GM12878 (cell line): ENCODE measurements at regions not wholly inside any gene's neighbourhood (a gene's known extent, or its start where the extent isn't known, plus 50 kb on each side); places are given as distances from the start of the nearest gene placed in this dataset.

ENCODE experiments used
- ATAC-seq: fragments of 200-7000 bp; cut with Tn5 transposase; 3 replicates; pipeline ENCODE4 v1.9.1; 2020; ENCODE audit warnings: mild to moderate bottlenecking, moderate library complexity
- BruUV-seq: library from RNA; stranded (reverse); fragments of 400-500 nt; replicated peaks from 2 replicates; lab custom pipeline; 2021; lab: Mats Ljungman, UMichigan
- CTCF ChIA-PET: fragments of 300-600 bp; sonication (Branson Sonifier 250); formaldehyde crosslinking; extraction: SDS; loops from one replicate; lab custom pipeline; 2021; ENCODE audit warnings: inconsistent platforms; lab: Yijun Ruan, JAX
- POLR2A ChIA-PET: fragments of 350-600 bp; formaldehyde crosslinking; extraction: SDS; loops from one replicate; lab custom pipeline; 2021; ENCODE audit warnings: inconsistent platforms; lab: Charles Lee
- RAD21 ChIA-PET: fragments of 300-600 bp; sonication (Branson Sonifier 250); formaldehyde crosslinking; loops from one replicate; lab custom pipeline; 2023; ENCODE audit warnings: antibody characterized with exemption; ENCODE audit not compliant: unreplicated experiment; lab: Charles Lee
- SMC1A ChIA-PET: fragments of 300-600 bp; sonication (Branson Sonifier 250); formaldehyde crosslinking; loops from one replicate; lab custom pipeline; 2023; ENCODE audit not compliant: unreplicated experiment, uncharacterized antibody; lab: Charles Lee
- DNase-seq: peaks from one replicate; pipeline ENCODE4 v3.0.0-alpha.2; 2011; ENCODE audit warnings: low read depth, low spot score
- FAIRE-seq: peaks from 3 replicates; lab custom pipeline; 2011; peaks lifted over from hg19 to GRCh38; lab: Jason Lieb, UNC
- H2AFZ ChIP-seq: 2 replicates; pipeline ENCODE4 v1.6.0; 2011; ENCODE audit warnings: low read depth, low read length, control low read depth; ENCODE audit not compliant: control insufficient read depth
- H3K27ac ChIP-seq: 2 replicates; pipeline ENCODE4 v1.5.1; 2011; ENCODE audit warnings: control low read depth; ENCODE audit not compliant: control insufficient read depth, insufficient read depth
- H3K27me3 ChIP-seq, 2 experiments: replicated peaks in 1 of 2; 2 replicates each; pipeline versions ENCODE4 v1.6.0 to v1.6.1; 2011; ENCODE audit warnings: low read length in 1 of 2; ENCODE audit not compliant: control insufficient read depth in 2 of 2, insufficient read depth in 2 of 2
- H3K36me3 ChIP-seq, 2 experiments: 2 replicates each; pipeline ENCODE4 v1.5.1; 2011; ENCODE audit warnings: low read length in 1 of 2; ENCODE audit not compliant: control insufficient read depth in 2 of 2, insufficient read depth in 2 of 2
- H3K4me1 ChIP-seq: 2 replicates; pipeline ENCODE4 v1.6.1; 2011; ENCODE audit warnings: mild to moderate bottlenecking, low read length, moderate library complexity, mixed read lengths; ENCODE audit not compliant: control insufficient read depth, insufficient read depth
- H3K4me2 ChIP-seq: 2 replicates; pipeline ENCODE4 v1.6.0; 2011; ENCODE audit warnings: control low read depth; ENCODE audit not compliant: control insufficient read depth, insufficient read depth
- H3K4me3 ChIP-seq: fragments of 200-600 bp; sonication (generic); 2 replicates; pipeline ENCODE4 v1.5.1; 2016
- H3K79me2 ChIP-seq: 2 replicates; pipeline ENCODE4 v1.6.0; 2011; ENCODE audit warnings: low read length; ENCODE audit not compliant: control insufficient read depth, insufficient read depth
- H3K9ac ChIP-seq: 2 replicates; pipeline ENCODE4 v1.8.0; 2011; ENCODE audit warnings: low read length, control low read depth, mixed read lengths; ENCODE audit not compliant: control insufficient read depth, insufficient read depth
- H3K9me3 ChIP-seq: replicated peaks from 3 replicates; pipeline ENCODE4 v1.5.1; 2011; ENCODE audit warnings: mild to moderate bottlenecking, low read length; ENCODE audit not compliant: control insufficient read depth, insufficient read depth
- H4K20me1 ChIP-seq: 2 replicates; pipeline ENCODE4 v1.6.0; 2011; ENCODE audit not compliant: control insufficient read depth, insufficient read depth
- FOXK2 ChIP-seq: fragments of 450-650 bp; IDR thresholded peaks from 2 replicates; pipeline ENCODE4 v1.6.1; 2017; ENCODE audit warnings: mild to moderate bottlenecking, moderate library complexity
- IKZF1 ChIP-seq: fragments of 450-650 bp; conservative IDR thresholded peaks from 2 replicates; pipeline ENCODE4 v1.6.1; 2017; ENCODE audit warnings: antibody characterized with exemption, mild to moderate bottlenecking
- LARP7 ChIP-seq: fragments of 450-650 bp; IDR thresholded peaks from 2 replicates; pipeline ENCODE4 v1.6.1; 2017; ENCODE audit warnings: mild to moderate bottlenecking
- MEF2A ChIP-seq: IDR thresholded peaks from 2 replicates; pipeline ENCODE4 v1.6.1; 2011; ENCODE audit warnings: low read depth, mild to moderate bottlenecking, low read length, moderate library complexity; ENCODE audit not compliant: insufficient read depth
- NFYA ChIP-seq: IDR thresholded peaks from 2 replicates; pipeline ENCODE4 v1.6.1; 2011; ENCODE audit warnings: low read depth, mild to moderate bottlenecking, low read length, improper control_type of control experiment, borderline replicate concordance
- NRF1 ChIP-seq: conservative IDR thresholded peaks from 2 replicates; pipeline ENCODE4 v1.6.1; 2011; ENCODE audit warnings: mild to moderate bottlenecking, low read depth, low read length, improper control_type of control experiment
- PAX5 ChIP-seq: IDR thresholded peaks from 2 replicates; pipeline ENCODE4 v1.6.1; 2011; ENCODE audit warnings: low read depth, low read length, borderline replicate concordance
- STAT3 ChIP-seq: IDR thresholded peaks from 2 replicates; pipeline ENCODE4 v1.6.1; 2011; ENCODE audit warnings: low read depth, low read length, improper control_type of control experiment
- SUZ12 ChIP-seq: fragments of 200-600 bp; sonication (generic); IDR thresholded peaks from one replicate; pipeline ENCODE4 v1.6.1; 2018; ENCODE audit warnings: antibody characterized with exemption, mild to moderate bottlenecking; ENCODE audit not compliant: unreplicated experiment
- ZSCAN29 ChIP-seq: fragments of 450-650 bp; IDR thresholded peaks from 2 replicates; pipeline ENCODE4 v1.6.1; 2017; ENCODE audit warnings: mild to moderate bottlenecking, moderate library complexity
- WGBS: methylation state at CpG from one replicate; pipeline ENCODE4 v1.1.6; 2016; ENCODE audit warnings: low lambda C conversion rate; ENCODE audit not compliant: insufficient replicate concordance, insufficient coverage; ENCODE audit errors: missing lambda C conversion rate; 5-methylcytosine and 5-hydroxymethylcytosine counted together
- in situ Hi-C: fragments of 300-500 bp; cut with MboI; formaldehyde crosslinking; loops from 9 replicates; pipeline ENCODE4 v1.14.3; 2018; ENCODE audit warnings: mixed read lengths
- intact Hi-C: fragments of 100-400 bp; cut with micrococcal nuclease; formaldehyde crosslinking; loops from one replicate; pipeline ENCODE4 v1.14.2; 2022; ENCODE audit not compliant: unreplicated experiment
- TF ChIP-seq, protein P1 (sequence below): IDR thresholded peaks from 2 replicates; pipeline ENCODE4 v1.6.1; 2012; ENCODE audit warnings: low read length, inconsistent platforms
- TF ChIP-seq, protein P2 (sequence below): fragments of 450-650 bp; IDR thresholded peaks from 2 replicates; pipeline ENCODE4 v1.6.1; 2017; ENCODE audit warnings: mild to moderate bottlenecking, moderate library complexity
- TF ChIP-seq, protein P3 (sequence below): fragments of 450-650 bp; IDR thresholded peaks from 2 replicates; pipeline ENCODE4 v1.6.1; 2014; ENCODE audit warnings: mild to moderate bottlenecking
- TF ChIP-seq, protein P4 (sequence below): fragments of 450-650 bp; IDR thresholded peaks from 2 replicates; pipeline ENCODE4 v1.6.1; 2018; ENCODE audit warnings: mild to moderate bottlenecking, low read depth, moderate library complexity; ENCODE audit not compliant: partially characterized antibody

DNA sequence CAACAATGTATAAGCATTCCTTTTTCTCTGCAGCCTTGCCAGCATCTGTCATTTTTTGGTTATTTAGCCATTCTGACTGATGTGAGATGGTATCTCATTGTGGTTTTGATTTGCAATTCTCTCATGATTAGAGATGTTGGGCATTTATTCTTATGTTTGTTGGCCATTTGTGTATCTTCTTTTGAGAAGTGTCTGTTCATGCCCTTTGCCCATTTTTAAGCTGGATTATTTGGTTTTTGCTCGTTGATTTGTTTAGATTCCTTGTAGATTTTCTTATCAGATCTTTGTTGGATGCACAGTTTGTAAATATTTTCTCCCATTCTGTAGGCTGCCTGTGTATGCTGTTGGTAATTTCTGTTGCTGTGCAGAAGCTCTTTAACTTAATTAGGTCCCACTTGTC lies 259.6 kb upstream of the SESN3 start (continued):
- TF ChIP-seq, protein P1, sequence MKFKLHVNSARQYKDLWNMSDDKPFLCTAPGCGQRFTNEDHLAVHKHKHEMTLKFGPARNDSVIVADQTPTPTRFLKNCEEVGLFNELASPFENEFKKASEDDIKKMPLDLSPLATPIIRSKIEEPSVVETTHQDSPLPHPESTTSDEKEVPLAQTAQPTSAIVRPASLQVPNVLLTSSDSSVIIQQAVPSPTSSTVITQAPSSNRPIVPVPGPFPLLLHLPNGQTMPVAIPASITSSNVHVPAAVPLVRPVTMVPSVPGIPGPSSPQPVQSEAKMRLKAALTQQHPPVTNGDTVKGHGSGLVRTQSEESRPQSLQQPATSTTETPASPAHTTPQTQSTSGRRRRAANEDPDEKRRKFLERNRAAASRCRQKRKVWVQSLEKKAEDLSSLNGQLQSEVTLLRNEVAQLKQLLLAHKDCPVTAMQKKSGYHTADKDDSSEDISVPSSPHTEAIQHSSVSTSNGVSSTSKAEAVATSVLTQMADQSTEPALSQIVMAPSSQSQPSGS = no peak
- no peak for TF ChIP-seq SUZ12
- no peak for TF ChIP-seq NFYA
- TF ChIP-seq MEF2A = no peak
- TF ChIP-seq ZSCAN29 = no peak
- TF ChIP-seq PAX5 = no peak

DNA sequence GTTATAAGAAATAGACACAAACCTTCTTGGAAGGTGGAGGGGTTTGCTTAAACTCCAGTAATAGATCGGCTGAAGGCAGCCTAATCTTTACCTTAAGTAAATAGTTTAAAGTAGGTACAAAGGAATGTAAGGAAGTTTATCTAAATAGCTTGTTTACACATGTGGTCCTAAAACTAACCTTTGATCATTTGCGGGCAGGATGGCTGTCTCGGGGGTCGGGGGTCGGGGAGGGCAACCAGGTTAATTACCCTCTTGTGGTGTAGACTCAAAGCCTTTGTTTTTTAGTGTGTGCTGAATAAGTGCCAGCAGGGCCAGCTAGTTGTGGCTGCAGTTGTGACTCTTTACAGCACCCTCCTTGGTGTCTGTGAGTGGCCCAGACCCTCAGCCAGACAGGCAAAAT lies 256.9 kb upstream of the SESN3 start:
- in situ Hi-C loops (no loop called here), intact Hi-C loops (loop anchor here (10.0 kb wide), 1 partner anchor 217 kb away; no protein-coding TSS in a partner anchor)
- no TSS peak for BruUV-seq
- Histone ChIP-seq H3K9me3 (no peaks in the 10 kb centered on the region), H2AFZ (no peak overlapping the region), H3K4me2 (no peak overlapping the region), H3K9ac (no peak overlapping the region), H3K4me1 (peaks cover 4% of the 10 kb centered on the region; the same call in 1 of the 2 replicates), H3K4me3 (no peak overlapping the region), H3K27ac (no peak overlapping the region), H3K27me3 (peaks cover 0 to 2% of the 10 kb centered on the region in 2 experiments; a peak in 1 of 4 replicates), H4K20me1 (no peaks in the 10 kb centered on the region), H3K36me3 (no peaks in the 10 kb centered on the region), H3K79me2 (no peaks in the 10 kb centered on the region)
- ATAC-seq (no peak; the same call in 2 of the 3 replicates), DNase-seq (no peak), FAIRE-seq (no peak)
- CTCF ChIA-PET = interaction anchor here (0.8 to 1.4 kb wide), 3 partner anchors 21 to 336 kb away, joined by 3 read pairs; no protein-coding TSS in a partner anchor
- RAD21 ChIA-PET = interaction anchor here (0.6 to 1.6 kb wide), 12 partner anchors 19 to 333 kb away, joined by 3 to 5 read pairs (median 3); no protein-coding TSS in a partner anchor
- POLR2A ChIA-PET = interaction anchor here (0.7 to 1.1 kb wide), 3 partner anchors 44 to 204 kb away, joined by 3 to 4 read pairs (median 4); no protein-coding TSS in a partner anchor
- WGBS = 52% methylated on average over 5 of the region's 5 CpGs
- SMC1A ChIA-PET = interaction anchor here (0.5 to 2.3 kb wide), 10 partner anchors 10 to 334 kb away, joined by 3 to 9 read pairs (median 4); partner anchors contain the start of gene SESN3
- TF ChIP-seq IKZF1 (no peak), STAT3 (no peak), FOXK2 (no peak), LARP7 (no peak), NRF1 (no peak)
- TF ChIP-seq, protein P2, sequence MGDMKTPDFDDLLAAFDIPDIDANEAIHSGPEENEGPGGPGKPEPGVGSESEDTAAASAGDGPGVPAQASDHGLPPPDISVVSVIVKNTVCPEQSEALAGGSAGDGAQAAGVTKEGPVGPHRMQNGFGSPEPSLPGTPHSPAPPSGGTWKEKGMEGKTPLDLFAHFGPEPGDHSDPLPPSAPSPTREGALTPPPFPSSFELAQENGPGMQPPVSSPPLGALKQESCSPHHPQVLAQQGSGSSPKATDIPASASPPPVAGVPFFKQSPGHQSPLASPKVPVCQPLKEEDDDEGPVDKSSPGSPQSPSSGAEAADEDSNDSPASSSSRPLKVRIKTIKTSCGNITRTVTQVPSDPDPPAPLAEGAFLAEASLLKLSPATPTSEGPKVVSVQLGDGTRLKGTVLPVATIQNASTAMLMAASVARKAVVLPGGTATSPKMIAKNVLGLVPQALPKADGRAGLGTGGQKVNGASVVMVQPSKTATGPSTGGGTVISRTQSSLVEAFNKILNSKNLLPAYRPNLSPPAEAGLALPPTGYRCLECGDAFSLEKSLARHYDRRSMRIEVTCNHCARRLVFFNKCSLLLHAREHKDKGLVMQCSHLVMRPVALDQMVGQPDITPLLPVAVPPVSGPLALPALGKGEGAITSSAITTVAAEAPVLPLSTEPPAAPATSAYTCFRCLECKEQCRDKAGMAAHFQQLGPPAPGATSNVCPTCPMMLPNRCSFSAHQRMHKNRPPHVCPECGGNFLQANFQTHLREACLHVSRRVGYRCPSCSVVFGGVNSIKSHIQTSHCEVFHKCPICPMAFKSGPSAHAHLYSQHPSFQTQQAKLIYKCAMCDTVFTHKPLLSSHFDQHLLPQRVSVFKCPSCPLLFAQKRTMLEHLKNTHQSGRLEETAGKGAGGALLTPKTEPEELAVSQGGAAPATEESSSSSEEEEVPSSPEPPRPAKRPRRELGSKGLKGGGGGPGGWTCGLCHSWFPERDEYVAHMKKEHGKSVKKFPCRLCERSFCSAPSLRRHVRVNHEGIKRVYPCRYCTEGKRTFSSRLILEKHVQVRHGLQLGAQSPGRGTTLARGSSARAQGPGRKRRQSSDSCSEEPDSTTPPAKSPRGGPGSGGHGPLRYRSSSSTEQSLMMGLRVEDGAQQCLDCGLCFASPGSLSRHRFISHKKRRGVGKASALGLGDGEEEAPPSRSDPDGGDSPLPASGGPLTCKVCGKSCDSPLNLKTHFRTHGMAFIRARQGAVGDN = no peak
- TF ChIP-seq, protein P3, sequence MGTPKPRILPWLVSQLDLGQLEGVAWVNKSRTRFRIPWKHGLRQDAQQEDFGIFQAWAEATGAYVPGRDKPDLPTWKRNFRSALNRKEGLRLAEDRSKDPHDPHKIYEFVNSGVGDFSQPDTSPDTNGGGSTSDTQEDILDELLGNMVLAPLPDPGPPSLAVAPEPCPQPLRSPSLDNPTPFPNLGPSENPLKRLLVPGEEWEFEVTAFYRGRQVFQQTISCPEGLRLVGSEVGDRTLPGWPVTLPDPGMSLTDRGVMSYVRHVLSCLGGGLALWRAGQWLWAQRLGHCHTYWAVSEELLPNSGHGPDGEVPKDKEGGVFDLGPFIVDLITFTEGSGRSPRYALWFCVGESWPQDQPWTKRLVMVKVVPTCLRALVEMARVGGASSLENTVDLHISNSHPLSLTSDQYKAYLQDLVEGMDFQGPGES = no peak
- TF ChIP-seq, protein P4, sequence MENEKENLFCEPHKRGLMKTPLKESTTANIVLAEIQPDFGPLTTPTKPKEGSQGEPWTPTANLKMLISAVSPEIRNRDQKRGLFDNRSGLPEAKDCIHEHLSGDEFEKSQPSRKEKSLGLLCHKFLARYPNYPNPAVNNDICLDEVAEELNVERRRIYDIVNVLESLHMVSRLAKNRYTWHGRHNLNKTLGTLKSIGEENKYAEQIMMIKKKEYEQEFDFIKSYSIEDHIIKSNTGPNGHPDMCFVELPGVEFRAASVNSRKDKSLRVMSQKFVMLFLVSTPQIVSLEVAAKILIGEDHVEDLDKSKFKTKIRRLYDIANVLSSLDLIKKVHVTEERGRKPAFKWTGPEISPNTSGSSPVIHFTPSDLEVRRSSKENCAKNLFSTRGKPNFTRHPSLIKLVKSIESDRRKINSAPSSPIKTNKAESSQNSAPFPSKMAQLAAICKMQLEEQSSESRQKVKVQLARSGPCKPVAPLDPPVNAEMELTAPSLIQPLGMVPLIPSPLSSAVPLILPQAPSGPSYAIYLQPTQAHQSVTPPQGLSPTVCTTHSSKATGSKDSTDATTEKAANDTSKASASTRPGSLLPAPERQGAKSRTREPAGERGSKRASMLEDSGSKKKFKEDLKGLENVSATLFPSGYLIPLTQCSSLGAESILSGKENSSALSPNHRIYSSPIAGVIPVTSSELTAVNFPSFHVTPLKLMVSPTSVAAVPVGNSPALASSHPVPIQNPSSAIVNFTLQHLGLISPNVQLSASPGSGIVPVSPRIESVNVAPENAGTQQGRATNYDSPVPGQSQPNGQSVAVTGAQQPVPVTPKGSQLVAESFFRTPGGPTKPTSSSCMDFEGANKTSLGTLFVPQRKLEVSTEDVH = no peak
